Neural cell (in vitro differentiated cells): ENCODE measurements at regions not wholly inside any gene's neighbourhood (a gene's known extent, or its start where the extent isn't known, plus 50 kb on each side); places are given as distances from the start of the nearest gene placed in this dataset.

Experiments
- CTCF ChIP-seq: fragments of 450-650 bp; IDR thresholded peaks from 2 replicates; pipeline ENCODE4 v1.5.1; 2014; ENCODE audit warnings: antibody characterized with exemption, mild to moderate bottlenecking, moderate library complexity; ENCODE audit not compliant: poor library complexity, severe bottlenecking
- POLR2AphosphoS5 ChIP-seq: IDR thresholded peaks from 2 replicates; pipeline ENCODE4 v1.6.1; 2012
- TAF1 ChIP-seq: IDR thresholded peaks from 2 replicates; pipeline ENCODE4 v1.6.1; 2012; ENCODE audit warnings: low read depth

GRCh38 chr18:61666876-61667590 is 225.8 kb downstream of the RNF152 start:
- TF ChIP-seq CTCF (no peak), TAF1 (no peak), POLR2AphosphoS5 (no peak)
